ENCODE measurements at regions not wholly inside any gene's neighbourhood (a gene's known extent, or its start where the extent isn't known, plus 50 kb on each side); places are given as distances from the start of the nearest gene placed in this dataset.
A peak's percentile ranks its signal among the peaks of the same experiment; 100 is the strongest.
"Not testable (repeated sequence)": the region's sequence is repeated elsewhere in the genome, so short reads cannot be mapped to it uniquely, and the experiment has no call there.

DNA sequence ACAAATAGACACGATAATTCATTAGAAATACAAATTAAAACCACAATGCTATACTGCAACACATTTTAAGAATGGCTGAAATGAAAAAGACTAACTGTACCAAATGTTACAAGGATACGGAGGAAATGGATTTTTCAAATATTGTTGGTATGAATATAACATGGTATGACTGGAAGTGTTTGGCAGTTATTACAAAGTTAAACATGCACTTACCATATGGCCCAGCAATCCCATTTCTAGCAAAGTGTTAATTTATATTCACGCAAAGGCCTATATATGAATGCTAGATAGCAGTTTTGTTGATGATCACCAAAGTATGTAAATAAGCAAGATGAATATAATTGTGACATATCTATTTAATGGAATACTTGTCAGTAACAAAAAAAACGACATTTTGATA lies 497.8 kb upstream of the FSIP2 start:
- TF ChIP-seq PAX5 (IDR thresholded peaks at IDR 0.05; ENCODE audit: insufficient read depth, low read length, severe bottlenecking) (no peak), POLR2A (IDR thresholded peaks at IDR 0.05; ENCODE audit: low read depth, low read length) (no peak), POLR2AphosphoS5 (IDR thresholded peaks at IDR 0.05; ENCODE audit: low read depth, low read length) (no peak), TAF1 (IDR thresholded peaks at IDR 0.05; ENCODE audit: low read depth, low read length) (no peak), POU2F2 (IDR thresholded peaks at IDR 0.05; ENCODE audit: low read depth, low read length) (no peak), SPI1 (IDR thresholded peaks at IDR 0.05; ENCODE audit: low read depth, low read length) (no peak)
- FAIRE-seq: no peak
- no peak for DNase-seq (ENCODE audit: insufficient read length, low spot score)

- TF ChIP-seq TAF1 (IDR thresholded peaks at IDR 0.05; ENCODE audit: low read depth, low read length) (no peak), POLR2AphosphoS5 (IDR thresholded peaks at IDR 0.05; ENCODE audit: low read depth, low read length) (no peak), POU2F2 (IDR thresholded peaks at IDR 0.05; ENCODE audit: low read depth, low read length) (no peak), PAX5 (IDR thresholded peaks at IDR 0.05; ENCODE audit: insufficient read depth, low read length, severe bottlenecking) (no peak), SPI1 (IDR thresholded peaks at IDR 0.05; ENCODE audit: low read depth, low read length) (no peak)
- no peak for FAIRE-seq
- no peak for DNase-seq (ENCODE audit: insufficient read length, low spot score)
Measured at GRCh38 chr2:185241556-185241955, 497.0 kb upstream of the FSIP2 start.

DNA sequence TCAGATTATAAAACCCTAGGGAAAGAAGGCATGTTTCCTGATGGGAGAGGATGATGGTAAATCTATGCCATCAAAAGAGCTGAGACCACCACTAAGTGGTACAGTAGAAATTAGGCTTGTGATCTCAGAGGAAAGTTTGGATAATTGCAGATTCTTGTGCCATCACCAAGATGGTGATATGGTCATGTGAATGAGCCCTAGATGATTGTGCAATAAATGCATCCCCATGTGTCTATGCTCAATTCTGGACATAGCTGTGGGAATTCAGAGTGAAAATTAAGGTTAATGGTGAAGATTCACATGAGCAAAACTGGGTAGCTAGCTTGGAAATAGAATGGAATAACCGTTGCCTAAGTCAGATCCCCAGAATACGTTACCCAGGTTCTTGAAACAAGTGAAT lies 496.1 kb upstream of the FSIP2 start:
- no peak for TF ChIP-seq PAX5 (IDR thresholded peaks at IDR 0.05; ENCODE audit: insufficient read depth, low read length, severe bottlenecking)
- TF ChIP-seq POU2F2 (IDR thresholded peaks at IDR 0.05; ENCODE audit: low read depth, low read length): no peak
- no peak for TF ChIP-seq TAF1 (IDR thresholded peaks at IDR 0.05; ENCODE audit: low read depth, low read length)
- TF ChIP-seq SPI1 (IDR thresholded peaks at IDR 0.05; ENCODE audit: low read depth, low read length): no peak
- TF ChIP-seq POLR2AphosphoS5 (IDR thresholded peaks at IDR 0.05; ENCODE audit: low read depth, low read length): no peak
- TF ChIP-seq POLR2A (IDR thresholded peaks at IDR 0.05; ENCODE audit: low read depth, low read length): no peak
- no peak for FAIRE-seq

DNA sequence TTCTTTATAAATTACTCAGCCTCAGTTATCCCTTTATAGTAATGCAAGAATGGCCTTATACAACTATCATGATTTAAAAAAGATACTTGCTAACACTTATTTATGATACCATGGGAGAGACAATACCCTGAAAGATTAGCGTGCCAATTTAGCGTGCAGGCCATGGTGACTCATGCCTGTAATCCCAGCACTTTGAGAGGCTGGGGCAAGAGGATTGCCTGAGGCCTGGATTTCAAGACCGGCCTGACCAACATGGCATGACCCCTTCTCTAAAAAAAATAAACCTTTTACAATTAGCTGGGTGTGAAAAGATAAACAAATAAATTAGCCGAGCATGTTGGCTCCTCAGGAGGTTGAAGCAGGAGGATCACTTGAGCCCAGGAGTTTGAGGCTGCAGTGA lies 493.4 kb upstream of the FSIP2 start:
- DNase-seq (ENCODE audit: insufficient read length, low spot score) (no peak), FAIRE-seq (no peak)
- TF ChIP-seq POU2F2 (IDR thresholded peaks at IDR 0.05; ENCODE audit: low read depth, low read length) (no peak), POLR2AphosphoS5 (IDR thresholded peaks at IDR 0.05; ENCODE audit: low read depth, low read length) (no peak), TAF1 (IDR thresholded peaks at IDR 0.05; ENCODE audit: low read depth, low read length) (no peak), SPI1 (IDR thresholded peaks at IDR 0.05; ENCODE audit: low read depth, low read length) (no peak), PAX5 (IDR thresholded peaks at IDR 0.05; ENCODE audit: insufficient read depth, low read length, severe bottlenecking) (no peak), POLR2A (IDR thresholded peaks at IDR 0.05; ENCODE audit: low read depth, low read length) (no peak)

More for the DNA sequence above, 496.1 kb upstream of the FSIP2 start:
- DNase-seq (ENCODE audit: insufficient read length, low spot score): no peak

GRCh38 chr2:185245806-185246205 lies 492.8 kb upstream of the FSIP2 start:
- DNase-seq (ENCODE audit: insufficient read length, low spot score): no peak
- no peak for TF ChIP-seq POLR2AphosphoS5 (IDR thresholded peaks at IDR 0.05; ENCODE audit: low read depth, low read length)
- TF ChIP-seq POU2F2 (IDR thresholded peaks at IDR 0.05; ENCODE audit: low read depth, low read length): no peak
- no peak for FAIRE-seq

DNA sequence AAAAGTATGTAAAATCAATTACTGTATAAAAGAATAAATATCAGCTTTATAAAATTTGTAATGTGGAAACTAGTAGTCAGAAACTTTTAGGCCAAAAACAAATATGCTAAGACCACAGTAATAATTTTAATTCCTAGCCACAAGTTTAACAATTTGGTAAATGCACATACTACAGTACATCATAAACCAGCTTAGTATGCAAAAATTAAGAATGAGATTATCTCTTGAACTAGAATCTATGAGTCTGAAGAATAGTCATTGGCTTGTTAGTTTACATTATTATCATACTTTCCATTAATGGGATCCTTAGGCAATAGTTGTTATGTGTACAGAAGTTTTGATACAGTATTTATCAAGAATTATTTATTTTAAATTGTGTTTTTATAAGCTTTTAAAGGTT lies 491.9 kb upstream of the FSIP2 start:
- FAIRE-seq: no peak
- TF ChIP-seq PAX5 (IDR thresholded peaks at IDR 0.05; ENCODE audit: insufficient read depth, low read length, severe bottlenecking) (no peak), POLR2AphosphoS5 (IDR thresholded peaks at IDR 0.05; ENCODE audit: low read depth, low read length) (no peak), POU2F2 (IDR thresholded peaks at IDR 0.05; ENCODE audit: low read depth, low read length) (no peak), SPI1 (IDR thresholded peaks at IDR 0.05; ENCODE audit: low read depth, low read length) (no peak), TAF1 (IDR thresholded peaks at IDR 0.05; ENCODE audit: low read depth, low read length) (no peak), POLR2A (IDR thresholded peaks at IDR 0.05; ENCODE audit: low read depth, low read length) (no peak)
- DNase-seq (ENCODE audit: insufficient read length, low spot score): no peak

- TF ChIP-seq SPI1 (IDR thresholded peaks at IDR 0.05; ENCODE audit: low read depth, low read length): no peak
- no peak for FAIRE-seq
- DNase-seq (ENCODE audit: insufficient read length, low spot score): no peak
Measured at GRCh38 chr2:185255566-185255965, 483.0 kb upstream of the FSIP2 start.

DNA sequence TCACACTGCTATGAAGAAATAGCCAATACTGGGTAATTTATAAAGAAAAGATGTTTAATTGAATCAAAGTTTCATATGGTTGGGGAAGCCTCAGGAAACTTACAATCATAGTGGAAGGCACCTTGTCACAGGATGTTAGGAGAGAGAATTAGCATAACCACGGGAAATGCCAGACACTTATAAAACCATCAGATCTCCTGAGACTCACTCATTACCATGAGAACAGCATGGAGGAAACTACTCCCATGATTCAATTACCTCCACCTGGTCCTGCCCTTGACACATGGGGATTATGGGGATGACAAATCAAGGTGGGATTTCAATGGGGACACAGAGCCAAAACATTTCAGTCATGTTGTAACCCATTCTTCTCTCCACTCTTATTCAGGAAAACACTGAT lies 472.9 kb upstream of the FSIP2 start:
- no peak for TF ChIP-seq POLR2A (IDR thresholded peaks at IDR 0.05; ENCODE audit: low read depth, low read length)
- DNase-seq (ENCODE audit: insufficient read length, low spot score) (no peak), FAIRE-seq (no peak)

GRCh38 chr2:185268651-185269050 lies 470.0 kb upstream of the FSIP2 start:
- no peak for FAIRE-seq
- TF ChIP-seq TAF1 (IDR thresholded peaks at IDR 0.05; ENCODE audit: low read depth, low read length) (no peak), PAX5 (IDR thresholded peaks at IDR 0.05; ENCODE audit: insufficient read depth, low read length, severe bottlenecking) (no peak), SPI1 (IDR thresholded peaks at IDR 0.05; ENCODE audit: low read depth, low read length) (no peak), POLR2AphosphoS5 (IDR thresholded peaks at IDR 0.05; ENCODE audit: low read depth, low read length) (no peak), POU2F2 (IDR thresholded peaks at IDR 0.05; ENCODE audit: low read depth, low read length) (no peak), POLR2A (IDR thresholded peaks at IDR 0.05; ENCODE audit: low read depth, low read length) (no peak)

GRCh38 chr2:185274718-185275484 lies 463.7 kb upstream of the FSIP2 start:
- DNase-seq (ENCODE audit: insufficient read length, low spot score): no peak
- TF ChIP-seq PAX5 (IDR thresholded peaks at IDR 0.05; ENCODE audit: insufficient read depth, low read length, severe bottlenecking) (no peak), SPI1 (IDR thresholded peaks at IDR 0.05; ENCODE audit: low read depth, low read length) (peak; percentile 47; the same call in 1 of the 2 replicates), POU2F2 (IDR thresholded peaks at IDR 0.05; ENCODE audit: low read depth, low read length) (no peak), TAF1 (IDR thresholded peaks at IDR 0.05; ENCODE audit: low read depth, low read length) (no peak), POLR2AphosphoS5 (IDR thresholded peaks at IDR 0.05; ENCODE audit: low read depth, low read length) (no peak), POLR2A (IDR thresholded peaks at IDR 0.05; ENCODE audit: low read depth, low read length) (no peak)
- FAIRE-seq: no peak

More at GRCh38 chr2:185268651-185269050, 470.0 kb upstream of the FSIP2 start:
- no peak for DNase-seq (ENCODE audit: insufficient read length, low spot score)

- DNase-seq (ENCODE audit: insufficient read length, low spot score); FAIRE-seq: not testable (repeated sequence)
Measured at GRCh38 chr2:185275979-185276378, 462.6 kb upstream of the FSIP2 start.

All from GM12891 (cell line).